Neural cell (in vitro differentiated cells): ENCODE measurements at regions not wholly inside any gene's neighbourhood (a gene's known extent, or its start where the extent isn't known, plus 50 kb on each side); places are given as distances from the start of the nearest gene placed in this dataset.

Experiments used
- CTCF ChIP-seq: fragments of 450-650 bp; IDR thresholded peaks from 2 replicates; pipeline ENCODE4 v1.5.1; 2014; ENCODE audit warnings: antibody characterized with exemption, mild to moderate bottlenecking, moderate library complexity; ENCODE audit not compliant: poor library complexity, severe bottlenecking
- EP300 ChIP-seq: fragments of 450-650 bp; conservative IDR thresholded peaks from 2 replicates; pipeline ENCODE4 v1.6.1; 2014; ENCODE audit warnings: antibody characterized with exemption, mild to moderate bottlenecking, moderate library complexity; ENCODE audit not compliant: poor library complexity, severe bottlenecking
- POLR2AphosphoS5 ChIP-seq: IDR thresholded peaks from 2 replicates; pipeline ENCODE4 v1.6.1; 2012

- TF ChIP-seq CTCF (no peak), EP300 (no peak), POLR2AphosphoS5 (no peak)
These were observed 344.2 kb upstream of the SLC30A5 start for GRCh38 chr5:68749631-68750030.
